ENCODE measurements at regions not wholly inside any gene's neighbourhood (a gene's known extent, or its start where the extent isn't known, plus 50 kb on each side); places are given as distances from the start of the nearest gene placed in this dataset.

DNA sequence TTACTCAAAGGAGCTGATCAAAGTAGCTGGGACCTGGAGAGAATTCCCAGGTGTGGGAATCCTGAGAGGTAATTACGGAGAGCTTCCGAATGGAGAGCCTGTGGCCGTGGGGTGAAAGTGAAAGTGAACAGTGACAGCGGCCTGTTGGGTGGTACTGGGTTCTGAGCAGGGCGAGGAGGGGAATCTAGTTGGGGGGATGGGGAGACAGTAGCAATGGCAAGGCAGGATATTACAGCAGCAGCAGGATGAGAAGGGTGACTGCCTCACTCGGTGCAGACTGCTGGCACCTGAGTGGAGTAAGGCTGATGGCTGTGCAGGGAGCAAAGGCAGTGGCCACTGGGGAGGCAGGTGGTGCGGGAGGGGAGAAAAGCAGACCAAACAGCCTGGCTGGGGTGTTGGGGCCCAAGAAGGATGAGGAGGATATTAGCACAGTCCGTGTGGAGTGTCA lies 70.3 kb upstream of the PRDX6 start:
- no peak overlapping the region for H3K27ac Mint-ChIP-seq (ENCODE audit: unreplicated experiment)
- H3K4me1 Mint-ChIP-seq (ENCODE audit: low read depth, unreplicated experiment) = no peaks in the 10 kb centered on the region
- TF ChIP-seq, protein P1, sequence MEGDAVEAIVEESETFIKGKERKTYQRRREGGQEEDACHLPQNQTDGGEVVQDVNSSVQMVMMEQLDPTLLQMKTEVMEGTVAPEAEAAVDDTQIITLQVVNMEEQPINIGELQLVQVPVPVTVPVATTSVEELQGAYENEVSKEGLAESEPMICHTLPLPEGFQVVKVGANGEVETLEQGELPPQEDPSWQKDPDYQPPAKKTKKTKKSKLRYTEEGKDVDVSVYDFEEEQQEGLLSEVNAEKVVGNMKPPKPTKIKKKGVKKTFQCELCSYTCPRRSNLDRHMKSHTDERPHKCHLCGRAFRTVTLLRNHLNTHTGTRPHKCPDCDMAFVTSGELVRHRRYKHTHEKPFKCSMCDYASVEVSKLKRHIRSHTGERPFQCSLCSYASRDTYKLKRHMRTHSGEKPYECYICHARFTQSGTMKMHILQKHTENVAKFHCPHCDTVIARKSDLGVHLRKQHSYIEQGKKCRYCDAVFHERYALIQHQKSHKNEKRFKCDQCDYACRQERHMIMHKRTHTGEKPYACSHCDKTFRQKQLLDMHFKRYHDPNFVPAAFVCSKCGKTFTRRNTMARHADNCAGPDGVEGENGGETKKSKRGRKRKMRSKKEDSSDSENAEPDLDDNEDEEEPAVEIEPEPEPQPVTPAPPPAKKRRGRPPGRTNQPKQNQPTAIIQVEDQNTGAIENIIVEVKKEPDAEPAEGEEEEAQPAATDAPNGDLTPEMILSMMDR (IDR thresholded peaks at IDR 0.05; ENCODE audit: partially characterized antibody, unreplicated experiment) = no peak
- no peaks in the 10 kb centered on the region for H3K36me3 Mint-ChIP-seq (ENCODE audit: unreplicated experiment)
- H3K4me3 Mint-ChIP-seq (ENCODE audit: unreplicated experiment) = no peak overlapping the region
- no peaks in the 10 kb centered on the region for H3K27me3 Mint-ChIP-seq (ENCODE audit: unreplicated experiment)
- no peak for DNase-seq
- H3K9me3 Mint-ChIP-seq (ENCODE audit: unreplicated experiment) = no peaks in the 10 kb centered on the region

DNA sequence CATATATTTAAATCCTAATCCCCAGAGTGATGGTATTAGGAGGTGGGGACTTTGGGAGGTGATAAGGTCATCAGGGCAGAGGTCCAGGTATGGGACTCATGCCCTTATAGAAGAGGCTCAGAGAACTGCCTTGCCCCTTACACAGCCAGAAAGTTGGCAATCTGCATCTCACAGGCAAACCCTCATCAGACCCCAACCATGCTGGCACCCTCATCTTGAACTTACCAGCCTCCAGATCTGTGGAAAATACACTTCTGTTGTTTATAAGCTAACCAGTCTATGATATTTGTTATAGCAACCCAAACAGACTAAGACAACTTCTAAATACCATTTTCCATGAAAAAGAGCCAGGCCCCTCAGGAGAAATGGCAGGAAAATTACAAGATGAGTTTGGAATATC lies 69.3 kb upstream of the PRDX6 start:
- TF ChIP-seq, protein P1 (IDR thresholded peaks at IDR 0.05; ENCODE audit: partially characterized antibody, unreplicated experiment) = no peak
- no peak overlapping the region for H3K27ac Mint-ChIP-seq (ENCODE audit: unreplicated experiment)
- no peaks in the 10 kb centered on the region for H3K9me3 Mint-ChIP-seq (ENCODE audit: unreplicated experiment)
- H3K4me3 Mint-ChIP-seq (ENCODE audit: unreplicated experiment) = no peak overlapping the region
- H3K36me3 Mint-ChIP-seq (ENCODE audit: unreplicated experiment) = no peaks in the 10 kb centered on the region
- no peaks in the 10 kb centered on the region for H3K4me1 Mint-ChIP-seq (ENCODE audit: low read depth, unreplicated experiment)
- no peak for DNase-seq
- H3K27me3 Mint-ChIP-seq (ENCODE audit: unreplicated experiment) = peaks cover 3% of the 10 kb centered on the region

DNA sequence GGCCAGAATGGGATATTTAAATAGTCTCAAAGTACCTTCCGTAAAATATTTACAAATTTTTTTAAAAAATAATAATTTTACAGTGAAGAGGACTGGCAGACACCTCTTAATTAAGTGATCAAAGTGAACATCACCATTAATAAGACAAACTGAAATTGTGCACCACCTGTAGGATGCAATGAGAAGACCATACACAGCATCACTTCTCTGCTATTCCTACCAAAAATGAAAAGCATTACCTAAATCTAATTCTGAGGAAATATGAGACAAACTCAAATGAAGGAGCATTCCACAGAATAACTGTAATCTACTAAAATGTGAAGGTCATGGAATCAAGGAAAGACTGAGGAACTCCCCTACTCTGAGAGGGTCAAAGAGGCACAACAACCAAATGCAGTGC lies 68.2 kb upstream of the PRDX6 start:
- H3K27me3 Mint-ChIP-seq (ENCODE audit: unreplicated experiment) = peaks cover 3% of the 10 kb centered on the region
- H3K9me3 Mint-ChIP-seq (ENCODE audit: unreplicated experiment) = no peaks in the 10 kb centered on the region
- no peaks in the 10 kb centered on the region for H3K36me3 Mint-ChIP-seq (ENCODE audit: unreplicated experiment)
- H3K4me3 Mint-ChIP-seq (ENCODE audit: unreplicated experiment) = no peak overlapping the region
- TF ChIP-seq, protein P1 (IDR thresholded peaks at IDR 0.05; ENCODE audit: partially characterized antibody, unreplicated experiment) = no peak
- no peaks in the 10 kb centered on the region for H3K4me1 Mint-ChIP-seq (ENCODE audit: low read depth, unreplicated experiment)
- no peak overlapping the region for H3K27ac Mint-ChIP-seq (ENCODE audit: unreplicated experiment)
- no peak for DNase-seq

DNA sequence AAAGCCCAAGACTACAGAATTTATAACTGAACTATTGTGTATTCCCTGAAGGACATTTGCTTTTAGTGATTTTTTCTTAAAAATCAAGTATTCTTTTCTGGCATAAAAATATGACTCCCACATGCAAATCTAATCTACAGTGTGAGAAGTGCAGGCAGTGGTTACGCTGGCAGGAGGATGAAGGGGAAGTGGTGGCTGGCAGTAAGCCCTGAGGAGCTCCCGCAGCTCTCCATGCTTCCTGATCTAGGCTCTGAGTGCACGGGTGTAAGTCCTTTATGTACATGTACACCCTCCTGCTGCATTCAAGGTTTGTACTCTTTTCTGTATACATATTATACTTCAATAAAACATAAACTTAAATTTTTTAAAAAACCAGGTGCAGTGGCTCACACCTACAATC lies 67.5 kb upstream of the PRDX6 start:
- Mint-ChIP-seq H3K27ac (ENCODE audit: unreplicated experiment) (no peak overlapping the region), H3K4me1 (ENCODE audit: low read depth, unreplicated experiment) (no peaks in the 10 kb centered on the region), H3K27me3 (ENCODE audit: unreplicated experiment) (peaks cover 3% of the 10 kb centered on the region), H3K36me3 (ENCODE audit: unreplicated experiment) (no peaks in the 10 kb centered on the region), H3K9me3 (ENCODE audit: unreplicated experiment) (no peaks in the 10 kb centered on the region), H3K4me3 (ENCODE audit: unreplicated experiment) (no peak overlapping the region)
- TF ChIP-seq, protein P1 (IDR thresholded peaks at IDR 0.05; ENCODE audit: partially characterized antibody, unreplicated experiment) = no peak
- no peak for DNase-seq

DNA sequence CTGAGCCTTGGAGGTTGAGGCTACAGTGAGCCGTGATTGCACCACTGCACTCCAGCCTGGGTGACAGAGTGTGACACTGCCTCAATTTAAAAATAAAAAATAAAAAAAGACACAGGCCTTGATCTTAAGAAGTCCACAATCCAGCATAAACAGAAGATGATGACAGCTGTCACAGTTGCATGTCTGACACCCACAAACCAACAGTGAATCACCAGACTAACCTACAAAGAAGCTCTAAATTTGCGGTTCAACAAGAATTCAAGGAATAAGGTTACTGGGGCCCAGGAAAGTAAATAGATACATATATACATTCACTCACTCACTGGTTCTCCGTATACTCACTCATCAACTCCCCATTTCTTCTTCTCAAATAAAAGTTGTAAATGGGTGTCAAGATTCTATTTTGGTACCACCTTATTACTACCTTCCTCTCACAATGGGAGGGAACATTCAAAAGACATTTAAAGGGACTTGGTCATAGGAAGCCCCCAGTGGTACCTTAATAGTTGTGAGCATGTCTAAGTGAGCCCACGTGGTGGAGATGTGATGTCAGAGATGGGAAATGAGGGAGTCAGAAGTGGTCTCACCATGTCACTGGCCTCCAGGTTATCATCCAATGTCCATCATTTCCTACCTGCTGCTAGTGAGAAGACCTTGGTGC lies 66.9 kb upstream of the PRDX6 start:
- H3K27ac Mint-ChIP-seq (ENCODE audit: unreplicated experiment) = no peak overlapping the region
- H3K9me3 Mint-ChIP-seq (ENCODE audit: unreplicated experiment) = no peaks in the 10 kb centered on the region
- no peaks in the 10 kb centered on the region for H3K4me1 Mint-ChIP-seq (ENCODE audit: low read depth, unreplicated experiment)
- H3K4me3 Mint-ChIP-seq (ENCODE audit: unreplicated experiment) = no peak overlapping the region
- DNase-seq = no peak
- TF ChIP-seq, protein P1 (IDR thresholded peaks at IDR 0.05; ENCODE audit: partially characterized antibody, unreplicated experiment) = no peak
- no peaks in the 10 kb centered on the region for H3K36me3 Mint-ChIP-seq (ENCODE audit: unreplicated experiment)
- peaks cover 4% of the 10 kb centered on the region for H3K27me3 Mint-ChIP-seq (ENCODE audit: unreplicated experiment)
